A673 (cell line): ENCODE measurements at regions not wholly inside any gene's neighbourhood (a gene's known extent, or its start where the extent isn't known, plus 50 kb on each side); places are given as distances from the start of the nearest gene placed in this dataset.

ENCODE experiments used
- EZH2 ChIP-seq: fragments of 200-600 bp; sonication (generic); IDR thresholded peaks from 2 replicates; pipeline ENCODE4 v1.6.1; 2017; ENCODE audit warnings: borderline replicate concordance, low read depth, mild to moderate bottlenecking, mixed read lengths, antibody characterized with exemption, low read length; ENCODE audit not compliant: poor library complexity, severe bottlenecking
- TF ChIP-seq, protein P1 (sequence below): fragments of 300-800, 200-600 bp; sonication (generic); conservative IDR thresholded peaks from 2 replicates; pipeline ENCODE4 v1.5.1; 2017; ENCODE audit warnings: low read depth, mild to moderate bottlenecking, antibody characterized with exemption, low read length, moderate library complexity, mixed read lengths

DNA sequence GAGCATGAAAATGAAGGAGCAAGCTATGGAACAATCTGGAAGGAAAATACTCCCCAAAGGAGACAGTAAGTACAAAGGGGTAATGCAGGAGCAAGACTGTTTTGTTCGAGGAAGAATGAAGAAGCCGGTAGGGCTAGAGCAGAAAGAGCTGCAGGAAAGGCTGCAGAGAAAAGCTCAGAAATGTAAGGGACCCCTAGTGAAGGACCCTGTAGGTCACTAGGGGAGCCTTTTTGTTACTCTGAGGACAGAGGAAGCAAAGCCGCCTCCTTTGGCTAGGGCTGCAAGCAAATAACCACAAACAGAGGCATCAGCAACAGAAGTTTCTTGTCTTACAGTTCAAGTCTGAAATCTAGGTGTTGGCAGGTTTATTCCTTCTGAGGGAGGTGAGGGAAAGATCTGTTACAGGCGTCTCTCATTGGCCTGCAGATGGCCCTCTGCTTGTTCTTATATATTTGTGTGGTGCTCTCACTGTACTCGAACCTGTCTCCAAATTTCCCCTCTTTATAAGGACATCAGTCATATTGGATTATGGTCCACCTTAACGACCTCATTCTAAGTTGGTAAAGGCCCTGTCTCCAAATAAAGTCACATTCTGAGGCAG lies 362.3 kb downstream of the COG6 start:
- TF ChIP-seq, protein P1, sequence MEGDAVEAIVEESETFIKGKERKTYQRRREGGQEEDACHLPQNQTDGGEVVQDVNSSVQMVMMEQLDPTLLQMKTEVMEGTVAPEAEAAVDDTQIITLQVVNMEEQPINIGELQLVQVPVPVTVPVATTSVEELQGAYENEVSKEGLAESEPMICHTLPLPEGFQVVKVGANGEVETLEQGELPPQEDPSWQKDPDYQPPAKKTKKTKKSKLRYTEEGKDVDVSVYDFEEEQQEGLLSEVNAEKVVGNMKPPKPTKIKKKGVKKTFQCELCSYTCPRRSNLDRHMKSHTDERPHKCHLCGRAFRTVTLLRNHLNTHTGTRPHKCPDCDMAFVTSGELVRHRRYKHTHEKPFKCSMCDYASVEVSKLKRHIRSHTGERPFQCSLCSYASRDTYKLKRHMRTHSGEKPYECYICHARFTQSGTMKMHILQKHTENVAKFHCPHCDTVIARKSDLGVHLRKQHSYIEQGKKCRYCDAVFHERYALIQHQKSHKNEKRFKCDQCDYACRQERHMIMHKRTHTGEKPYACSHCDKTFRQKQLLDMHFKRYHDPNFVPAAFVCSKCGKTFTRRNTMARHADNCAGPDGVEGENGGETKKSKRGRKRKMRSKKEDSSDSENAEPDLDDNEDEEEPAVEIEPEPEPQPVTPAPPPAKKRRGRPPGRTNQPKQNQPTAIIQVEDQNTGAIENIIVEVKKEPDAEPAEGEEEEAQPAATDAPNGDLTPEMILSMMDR = no peak
- TF ChIP-seq EZH2 = no peak
